PC-3 (cell line): ENCODE measurements at regions not wholly inside any gene's neighbourhood (a gene's known extent, or its start where the extent isn't known, plus 50 kb on each side); places are given as distances from the start of the nearest gene placed in this dataset.

Experiments
- ATAC-seq: fragments of 200-7000 bp; cut with Tn5 transposase; 2 replicates; pipeline ENCODE4 v1.9.1; 2020; ENCODE audit warnings: mild to moderate bottlenecking, moderate library complexity
- BruUV-seq: library from RNA; stranded (reverse); fragments of 400-500 nt; replicated peaks from 2 replicates; lab custom pipeline; 2021; lab: Mats Ljungman, UMichigan
- CTCF ChIA-PET: fragments of 300-600 bp; sonication (Branson Sonifier 250); formaldehyde crosslinking; loops from one replicate; lab custom pipeline; 2022; ENCODE audit warnings: antibody characterized with exemption; lab: Charles Lee
- POLR2A ChIA-PET: fragments of 300-600 bp; sonication (Branson Sonifier 250); formaldehyde crosslinking; loops from one replicate; lab custom pipeline; 2022; ENCODE audit warnings: antibody characterized with exemption; ENCODE audit not compliant: unreplicated experiment; lab: Charles Lee
- DNase-seq: peaks from one replicate; pipeline ENCODE4 v3.0.0-alpha.2; 2015
- H2AFZ ChIP-seq: fragments of 300-600 bp; sonication (generic); 2 replicates; pipeline ENCODE4 v1.6.0; 2016; ENCODE audit warnings: antibody characterized with exemption, low read length
- H3F3A ChIP-seq: fragments of 300-600 bp; sonication (generic); one replicate; pipeline ENCODE4 v1.6.0; 2017; ENCODE audit warnings: antibody characterized with exemption, low read length, control low read depth, mild to moderate bottlenecking; ENCODE audit not compliant: unreplicated experiment
- H3K27ac ChIP-seq: fragments of 300-600 bp; sonication (generic); 2 replicates; pipeline ENCODE4 v1.5.1; 2016; ENCODE audit warnings: mild to moderate bottlenecking, low read length
- H3K27me3 ChIP-seq: fragments of 300-600 bp; sonication (generic); 2 replicates; pipeline ENCODE4 v1.6.1; 2016; ENCODE audit warnings: low read length, mixed read lengths
- H3K36me3 ChIP-seq: fragments of 300-600 bp; sonication (generic); 2 replicates; pipeline ENCODE4 v1.6.1; 2016; ENCODE audit warnings: low read depth, mixed run types, low read length, mixed read lengths
- H3K4me1 ChIP-seq: fragments of 300-600 bp; sonication (generic); 2 replicates; pipeline ENCODE4 v1.5.1; 2016; ENCODE audit warnings: low read length; ENCODE audit not compliant: insufficient read depth
- H3K4me2 ChIP-seq: fragments of 300-600 bp; sonication (generic); 2 replicates; pipeline ENCODE4 v1.6.0; 2016; ENCODE audit warnings: low read length
- H3K4me3 ChIP-seq: fragments of 300-600 bp; sonication (generic); 2 replicates; pipeline ENCODE4 v1.5.1; 2016; ENCODE audit warnings: mild to moderate bottlenecking, low read length, mixed read lengths
- H3K79me2 ChIP-seq: fragments of 300-600 bp; sonication (generic); 2 replicates; pipeline ENCODE4 v1.6.1; 2017; ENCODE audit warnings: low read length, mixed read lengths
- H3K9ac ChIP-seq: fragments of 300-600 bp; sonication (generic); 2 replicates; pipeline ENCODE4 v1.6.0; 2016; ENCODE audit warnings: mild to moderate bottlenecking, low read length
- H3K9me2 ChIP-seq: fragments of 300-600 bp; sonication (generic); replicated peaks from 2 replicates; pipeline ENCODE4 v1.6.1; 2016; ENCODE audit warnings: mixed run types, low read length, mixed read lengths
- H3K9me3 ChIP-seq: fragments of 300-600 bp; sonication (generic); 2 replicates; pipeline ENCODE4 v1.6.1; 2016; ENCODE audit warnings: low read length, mixed read lengths
- H4K20me1 ChIP-seq: fragments of 300-600 bp; sonication (generic); 2 replicates; pipeline ENCODE4 v1.6.1; 2016; ENCODE audit warnings: low read length, mixed read lengths
- CTCF ChIP-seq: fragments of 300-600 bp; sonication (generic); conservative IDR thresholded peaks from 2 replicates; pipeline ENCODE4 v1.5.1; 2017; ENCODE audit warnings: antibody characterized with exemption, low read depth, mild to moderate bottlenecking, low read length
- EZH2 ChIP-seq: fragments of 300-600 bp; sonication (generic); IDR thresholded peaks from one replicate; pipeline ENCODE4 v1.6.1; 2017; ENCODE audit warnings: antibody characterized with exemption, mild to moderate bottlenecking, low read length; ENCODE audit not compliant: unreplicated experiment
- EZH2phosphoT487 ChIP-seq: fragments of 300-600 bp; sonication (generic); IDR thresholded peaks from 2 replicates; pipeline ENCODE4 v1.6.1; 2018; ENCODE audit warnings: mild to moderate bottlenecking, antibody characterized with exemption, low read length, borderline replicate concordance
- intact Hi-C: fragments of 100-400 bp; cut with micrococcal nuclease; formaldehyde crosslinking; loops from 2 replicates; pipeline ENCODE4 v1.9.0; 2023

GRCh38 chr2:217412721-217413120 is 552.9 kb upstream of the TNP1 start:
- DNase-seq, result no peak
- no peaks in the 10 kb centered on the region for H3F3A ChIP-seq
- no peaks in the 10 kb centered on the region for H3K79me2 ChIP-seq
- no peaks in the 10 kb centered on the region for H3K27me3 ChIP-seq
- no TSS peak for BruUV-seq
- no peaks in the 10 kb centered on the region for H3K36me3 ChIP-seq
- no peak overlapping the region for H3K27ac ChIP-seq
- H3K9me2 ChIP-seq, result no peaks in the 10 kb centered on the region
- intact Hi-C loops, result no loop called here
- H3K4me2 ChIP-seq, result no peak overlapping the region
- H3K9me3 ChIP-seq, result no peaks in the 10 kb centered on the region
- CTCF ChIA-PET, result no interaction called here
- H4K20me1 ChIP-seq, result no peaks in the 10 kb centered on the region
- no peaks in the 10 kb centered on the region for H3K4me1 ChIP-seq
- H2AFZ ChIP-seq, result no peak overlapping the region
- H3K9ac ChIP-seq, result no peak overlapping the region
- H3K4me3 ChIP-seq, result no peak overlapping the region
- POLR2A ChIA-PET, result no interaction called here
- TF ChIP-seq EZH2phosphoT487 (no peak), CTCF (no peak), EZH2 (no peak)
- no peak for ATAC-seq

- Histone ChIP-seq H4K20me1 (no peaks in the 10 kb centered on the region), H3K27me3 (no peaks in the 10 kb centered on the region), H3K4me1 (no peaks in the 10 kb centered on the region), H2AFZ (no peak overlapping the region), H3K4me3 (no peak overlapping the region), H3K9me3 (no peaks in the 10 kb centered on the region), H3K36me3 (no peaks in the 10 kb centered on the region), H3K79me2 (no peaks in the 10 kb centered on the region), H3K27ac (no peak overlapping the region), H3F3A (no peaks in the 10 kb centered on the region), H3K4me2 (no peak overlapping the region), H3K9ac (no peak overlapping the region), H3K9me2 (no peaks in the 10 kb centered on the region)
- intact Hi-C loops, result no loop called here
- BruUV-seq, result no TSS peak
- TF ChIP-seq CTCF (no peak), EZH2phosphoT487 (no peak), EZH2 (no peak)
- ChIA-PET CTCF (no interaction called here), POLR2A (no interaction called here)
- DNase-seq (no peak), ATAC-seq (no peak)
Observed at GRCh38 chr2:217412277-217412676, 552.4 kb upstream of the TNP1 start.

- H3F3A ChIP-seq, result no peaks in the 10 kb centered on the region
- H3K9me2 ChIP-seq, result no peaks in the 10 kb centered on the region
- H3K9me3 ChIP-seq, result no peaks in the 10 kb centered on the region
- no peaks in the 10 kb centered on the region for H3K27me3 ChIP-seq
- no peaks in the 10 kb centered on the region for H4K20me1 ChIP-seq
- ATAC-seq (no peak), DNase-seq (no peak)
- intact Hi-C loops, result no loop called here
- no peak overlapping the region for H3K4me3 ChIP-seq
- ChIA-PET CTCF (no interaction called here), POLR2A (no interaction called here)
- H3K27ac ChIP-seq, result no peak overlapping the region
- TF ChIP-seq EZH2 (no peak), CTCF (no peak), EZH2phosphoT487 (no peak)
- no peaks in the 10 kb centered on the region for H3K36me3 ChIP-seq
- no peaks in the 10 kb centered on the region for H3K4me1 ChIP-seq
- no TSS peak for BruUV-seq
- H3K79me2 ChIP-seq, result no peaks in the 10 kb centered on the region
- H2AFZ ChIP-seq, result no peak overlapping the region
- no peak overlapping the region for H3K4me2 ChIP-seq
- no peak overlapping the region for H3K9ac ChIP-seq
Observed at GRCh38 chr2:217410681-217410960, 550.8 kb upstream of the TNP1 start.
